Transverse colon (tissue), 4 donors: ENCODE measurements at regions not wholly inside any gene's neighbourhood (a gene's known extent, or its start where the extent isn't known, plus 50 kb on each side); places are given as distances from the start of the nearest gene placed in this dataset.

Experiments used
- DNase-seq: peaks from one replicate; pipeline ENCODE4 v3.0.0-alpha.2; 2019
- H3K27ac ChIP-seq, 4 donors: fragments of 200-600 bp; sonication (generic); 2 replicates each; pipeline ENCODE4 v1.5.1; 2016 to 2018; ENCODE audit warnings: inconsistent platforms in 4 of 4
- H3K27me3 ChIP-seq: fragments of 200-600 bp; sonication (generic); 2 replicates; pipeline ENCODE4 v1.5.1; 2017; ENCODE audit warnings: inconsistent platforms
- H3K36me3 ChIP-seq, 4 donors: fragments of 200-600 bp; sonication (generic); 2 replicates each; pipeline ENCODE4 v1.5.1; 2017 to 2019; ENCODE audit warnings: inconsistent platforms in 4 of 4
- H3K4me1 ChIP-seq, 4 donors: fragments of 200-600 bp; sonication (generic); 2 replicates each; pipeline ENCODE4 v1.5.1; 2017 to 2020; ENCODE audit warnings: inconsistent platforms in 4 of 4
- H3K4me3 ChIP-seq, 4 donors: fragments of 200-600 bp; sonication (generic); 1 replicate in 1 of 4; 2 replicates in 3 of 4; pipeline versions ENCODE4 v1.5.1 to v1.6.1; 2017 to 2019; ENCODE audit warnings: inconsistent platforms in 4 of 4
- H3K9me3 ChIP-seq, 2 donors: fragments of 200-600 bp; sonication (generic); 2 replicates each; pipeline ENCODE4 v1.5.1; 2017 to 2019; ENCODE audit warnings: inconsistent platforms in 2 of 2
- CTCF ChIP-seq, 5 experiments: fragments of 200-600 bp in 3 of 5; fragments of 450-650 bp in 2 of 5; sonication (generic) in 3 of 5; IDR thresholded peaks; 1 replicate in 2 of 5; 2 replicates in 3 of 5; pipeline ENCODE4 v1.5.1; 2016 to 2017; ENCODE audit warnings: antibody characterized with exemption in 5 of 5, inconsistent platforms in 3 of 5, mild to moderate bottlenecking in 2 of 5, moderate library complexity in 1 of 5
- EP300 ChIP-seq: sonication (generic); formaldehyde crosslinking; IDR thresholded peaks from one replicate; pipeline ENCODE4 v1.6.1; 2017; ENCODE audit warnings: antibody characterized with exemption, low read depth
- POLR2A ChIP-seq: fragments of 450-650 bp; IDR thresholded peaks from one replicate; pipeline ENCODE4 v1.6.1; 2016; ENCODE audit warnings: antibody characterized with exemption, mild to moderate bottlenecking, moderate library complexity
- POLR2AphosphoS5 ChIP-seq, 3 donors: sonication (generic); formaldehyde crosslinking; IDR thresholded peaks; one replicate each; pipeline ENCODE4 v1.6.1; 2016; ENCODE audit warnings: antibody characterized with exemption in 3 of 3
- WGBS, 2 donors: methylation state at CpG; one replicate each; pipeline ENCODE4 v1.1.5; 2018; ENCODE audit warnings: low coverage in 1 of 2; 5-methylcytosine and 5-hydroxymethylcytosine counted together
- in situ Hi-C, 4 donors: fragments of 200-750 bp; cut with MboI; loops; one replicate each; pipeline versions ENCODE4 v1.15.0 to v1.15.1; 2017; ENCODE audit warnings: low sequenced_read_pairs in 3 of 4, low pct_ligation_motif_present in 1 of 4, low pct_unique_long_range_greater_than_20kb in 1 of 4
- intact Hi-C: fragments of 100-400 bp; cut with DNase I; formaldehyde crosslinking; loops from one replicate; pipeline ENCODE4 v1.15.1; 2023; ENCODE audit warnings: low total_unique reads

GRCh38 chr1:4152266-4152665 is 252.2 kb upstream of the C1orf174 start:
- in situ Hi-C loops, result no loop called here
- intact Hi-C loops, result no loop called here
- DNase-seq, result no peak
- Histone ChIP-seq H3K4me3 (no peak overlapping the region), H3K4me1 (no peaks in the 10 kb centered on the region), H3K27me3 (no peaks in the 10 kb centered on the region), H3K36me3 (no peaks in the 10 kb centered on the region), H3K9me3 (no peaks in the 10 kb centered on the region), H3K27ac (no peak overlapping the region)
- TF ChIP-seq EP300 (no peak), CTCF (IDR thresholded peaks at IDR 0.05) (no peak), POLR2AphosphoS5 (IDR thresholded peaks at IDR 0.05) (no peak), POLR2A (no peak)
- WGBS, 2 donors, result 81% methylated on average over 11 of the region's 11 CpGs; no CpG with 5 or more reads in 1 of the 2 donors

- 88% methylated on average over 4 of the region's 5 CpGs; no CpG with 5 or more reads in 1 of the 2 donors for WGBS, 2 donors
- intact Hi-C loops (no loop called here), in situ Hi-C loops (no loop called here)
- Histone ChIP-seq H3K4me3 (no peak overlapping the region), H3K4me1 (no peaks in the 10 kb centered on the region), H3K27ac (no peak overlapping the region), H3K27me3 (no peaks in the 10 kb centered on the region), H3K36me3 (no peaks in the 10 kb centered on the region), H3K9me3 (no peaks in the 10 kb centered on the region)
- TF ChIP-seq CTCF (IDR thresholded peaks at IDR 0.05) (no peak), POLR2AphosphoS5 (IDR thresholded peaks at IDR 0.05) (no peak), EP300 (no peak), POLR2A (no peak)
- no peak for DNase-seq
Measured at GRCh38 chr1:4153571-4153970, 253.5 kb upstream of the C1orf174 start.

- H3K36me3 ChIP-seq, result no peaks in the 10 kb centered on the region
- WGBS, 2 donors, result 64% methylated on average over 14 of the region's 14 CpGs; no CpG with 5 or more reads in 1 of the 2 donors
- no peak overlapping the region for H3K27ac ChIP-seq
- no peak for DNase-seq
- in situ Hi-C loops (no loop called here), intact Hi-C loops (no loop called here)
- H3K4me3 ChIP-seq, result no peak overlapping the region
- TF ChIP-seq CTCF (IDR thresholded peaks at IDR 0.05) (no peak), EP300 (no peak), POLR2A (no peak), POLR2AphosphoS5 (IDR thresholded peaks at IDR 0.05) (no peak)
- H3K4me1 ChIP-seq, result no peaks in the 10 kb centered on the region
- no peaks in the 10 kb centered on the region for H3K9me3 ChIP-seq
- H3K27me3 ChIP-seq, result no peaks in the 10 kb centered on the region
Measured at GRCh38 chr1:4156241-4156973, 256.3 kb upstream of the C1orf174 start.

- no peaks in the 10 kb centered on the region for H3K36me3 ChIP-seq
- H3K27ac ChIP-seq, result no peak overlapping the region
- H3K4me3 ChIP-seq, result no peak overlapping the region
- H3K4me1 ChIP-seq, result no peaks in the 10 kb centered on the region
- intact Hi-C loops (no loop called here), in situ Hi-C loops (no loop called here)
- H3K9me3 ChIP-seq, result no peaks in the 10 kb centered on the region
- no peaks in the 10 kb centered on the region for H3K27me3 ChIP-seq
- WGBS, 2 donors, result 86% methylated on average over 6 of the region's 7 CpGs
- no peak for DNase-seq
- TF ChIP-seq CTCF (IDR thresholded peaks at IDR 0.05), result no peak
- no peak for TF ChIP-seq POLR2AphosphoS5 (IDR thresholded peaks at IDR 0.05)
- no peak for TF ChIP-seq POLR2A
- no peak for TF ChIP-seq EP300
Measured at GRCh38 chr1:4160181-4160580, 260.1 kb upstream of the C1orf174 start.
